ENCODE measurements at regions not wholly inside any gene's neighbourhood (a gene's known extent, or its start where the extent isn't known, plus 50 kb on each side); places are given as distances from the start of the nearest gene placed in this dataset.

- H2AFZ ChIP-seq (ENCODE audit: low read depth, low read length), result no peak overlapping the region
- no peaks in the 10 kb centered on the region for H3K79me2 ChIP-seq (ENCODE audit: low read length)
- TF ChIP-seq EZH2phosphoT487 (IDR thresholded peaks at IDR 0.05; ENCODE audit: low read depth) (no peak), CTCF (IDR thresholded peaks at IDR 0.05; ENCODE audit: low read depth, low read length) (no peak)
- no peaks in the 10 kb centered on the region for H3K36me3 ChIP-seq (replicated peaks; ENCODE audit: low read depth, low read length)
- H4K20me1 ChIP-seq (ENCODE audit: insufficient read depth, low read length), result no peaks in the 10 kb centered on the region
- no peaks in the 10 kb centered on the region for H3K4me1 ChIP-seq (ENCODE audit: low read length)
- H3K9me3 ChIP-seq (ENCODE audit: insufficient read depth, low read length), result no peaks in the 10 kb centered on the region
- no peak overlapping the region for H3K27ac ChIP-seq (ENCODE audit: low read length)
- no peak overlapping the region for H3K9ac ChIP-seq (ENCODE audit: low read length)
- no peak overlapping the region for H3K4me3 ChIP-seq (ENCODE audit: low read length)
- H3K27me3 ChIP-seq (ENCODE audit: low read depth, low read length), result no peaks in the 10 kb centered on the region
- H3K4me2 ChIP-seq (ENCODE audit: low read length), result no peak overlapping the region
These were observed 78.7 kb upstream of the CDH6 start for GRCh38 chr5:31114817-31115216.

GRCh38 chr5:31113666-31114350, 79.7 kb upstream of the CDH6 start:
- no peaks in the 10 kb centered on the region for H3K4me1 ChIP-seq (ENCODE audit: low read length)
- H3K9ac ChIP-seq (ENCODE audit: low read length), result no peak overlapping the region
- no peak overlapping the region for H2AFZ ChIP-seq (ENCODE audit: low read depth, low read length)
- H3K79me2 ChIP-seq (ENCODE audit: low read length), result no peaks in the 10 kb centered on the region
- no peaks in the 10 kb centered on the region for H3K27me3 ChIP-seq (ENCODE audit: low read depth, low read length)
- H4K20me1 ChIP-seq (ENCODE audit: insufficient read depth, low read length), result no peaks in the 10 kb centered on the region
- no peaks in the 10 kb centered on the region for H3K9me3 ChIP-seq (ENCODE audit: insufficient read depth, low read length)
- no peak overlapping the region for H3K4me3 ChIP-seq (ENCODE audit: low read length)
- H3K4me2 ChIP-seq (ENCODE audit: low read length), result no peak overlapping the region
- no peaks in the 10 kb centered on the region for H3K36me3 ChIP-seq (replicated peaks; ENCODE audit: low read depth, low read length)
- TF ChIP-seq CTCF (IDR thresholded peaks at IDR 0.05; ENCODE audit: low read depth, low read length) (no peak), EZH2phosphoT487 (IDR thresholded peaks at IDR 0.05; ENCODE audit: low read depth) (no peak)
- no peak overlapping the region for H3K27ac ChIP-seq (ENCODE audit: low read length)

- Histone ChIP-seq H3K9ac (ENCODE audit: low read length) (no peak overlapping the region), H2AFZ (ENCODE audit: low read depth, low read length) (no peak overlapping the region), H3K4me1 (ENCODE audit: low read length) (no peaks in the 10 kb centered on the region), H4K20me1 (ENCODE audit: insufficient read depth, low read length) (no peaks in the 10 kb centered on the region), H3K27me3 (ENCODE audit: low read depth, low read length) (no peaks in the 10 kb centered on the region), H3K27ac (ENCODE audit: low read length) (no peak overlapping the region), H3K4me3 (ENCODE audit: low read length) (no peak overlapping the region), H3K4me2 (ENCODE audit: low read length) (no peak overlapping the region), H3K36me3 (replicated peaks; ENCODE audit: low read depth, low read length) (no peaks in the 10 kb centered on the region), H3K79me2 (ENCODE audit: low read length) (no peaks in the 10 kb centered on the region), H3K9me3 (ENCODE audit: insufficient read depth, low read length) (no peaks in the 10 kb centered on the region)
- TF ChIP-seq EZH2phosphoT487 (IDR thresholded peaks at IDR 0.05; ENCODE audit: low read depth) (no peak), CTCF (IDR thresholded peaks at IDR 0.05; ENCODE audit: low read depth, low read length) (no peak)
These were observed 80.4 kb upstream of the CDH6 start for GRCh38 chr5:31113101-31113500.

GRCh38 chr5:31107091-31107518, 86.4 kb upstream of the CDH6 start:
- Histone ChIP-seq H3K9ac (ENCODE audit: low read length) (no peak overlapping the region), H3K4me2 (ENCODE audit: low read length) (no peak overlapping the region), H3K4me1 (ENCODE audit: low read length) (no peaks in the 10 kb centered on the region), H3K79me2 (ENCODE audit: low read length) (no peaks in the 10 kb centered on the region), H3K9me3 (ENCODE audit: insufficient read depth, low read length) (no peaks in the 10 kb centered on the region), H3K4me3 (ENCODE audit: low read length) (no peak overlapping the region), H3K27me3 (ENCODE audit: low read depth, low read length) (no peaks in the 10 kb centered on the region), H3K27ac (ENCODE audit: low read length) (no peak overlapping the region), H4K20me1 (ENCODE audit: insufficient read depth, low read length) (no peaks in the 10 kb centered on the region), H3K36me3 (replicated peaks; ENCODE audit: low read depth, low read length) (no peaks in the 10 kb centered on the region), H2AFZ (ENCODE audit: low read depth, low read length) (no peak overlapping the region)
- TF ChIP-seq EZH2phosphoT487 (IDR thresholded peaks at IDR 0.05; ENCODE audit: low read depth), result no peak
- TF ChIP-seq CTCF (IDR thresholded peaks at IDR 0.05; ENCODE audit: low read depth, low read length), result no peak

All from OCI-LY3 (cell line).